RCC 7860 (cell line): ENCODE measurements at regions not wholly inside any gene's neighbourhood (a gene's known extent, or its start where the extent isn't known, plus 50 kb on each side); places are given as distances from the start of the nearest gene placed in this dataset.

Source experiments
- DNase-seq: peaks from one replicate; pipeline ENCODE4 v3.0.0-alpha.2; 2015; ENCODE audit warnings: low spot score
- FAIRE-seq: peaks from 2 replicates; lab custom pipeline; 2012; peaks lifted over from hg19 to GRCh38; lab: Jason Lieb, UNC

DNA sequence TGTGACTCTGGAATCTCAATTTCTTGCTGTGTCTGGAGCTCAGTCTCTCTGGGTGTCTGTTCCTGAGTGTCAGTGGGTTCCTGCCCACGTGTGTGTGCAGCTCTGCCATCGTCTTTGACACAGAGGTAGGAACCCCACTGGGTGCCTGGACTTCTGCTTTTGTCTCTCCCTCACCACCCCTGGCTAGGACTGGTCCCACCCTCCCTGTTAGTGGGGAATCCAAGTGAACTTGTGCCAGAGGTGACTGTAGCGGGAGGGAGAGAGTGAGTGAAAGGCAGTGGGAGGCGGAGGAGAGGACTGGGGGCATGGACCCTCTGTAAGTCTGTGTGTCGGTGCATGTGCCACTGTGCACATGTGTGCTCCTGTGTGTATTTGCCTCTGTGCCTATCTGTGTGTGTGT lies 299.9 kb upstream of the ZMIZ1 start:
- no peak for DNase-seq
- no peak for FAIRE-seq

DNA sequence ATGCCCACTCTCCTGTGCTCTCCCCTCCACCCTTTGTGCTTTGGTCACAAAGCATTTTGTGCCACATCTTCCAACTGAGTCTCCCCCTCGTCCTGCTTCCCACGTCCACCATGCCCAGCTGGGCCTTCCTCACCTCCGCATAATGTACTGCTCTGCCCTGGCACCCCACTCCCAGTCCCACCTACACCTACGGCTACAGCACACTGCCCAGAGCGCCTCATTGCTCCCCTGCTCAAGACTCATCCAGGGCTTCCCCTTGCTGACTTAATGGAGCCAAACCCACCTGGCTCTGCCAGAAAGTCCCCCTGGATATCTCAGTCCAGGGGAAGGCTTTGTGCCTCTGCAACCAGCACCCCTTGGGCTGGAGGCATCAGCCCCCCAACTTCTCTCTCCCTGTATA lies 299.2 kb upstream of the ZMIZ1 start:
- DNase-seq (no peak), FAIRE-seq (no peak)

DNA sequence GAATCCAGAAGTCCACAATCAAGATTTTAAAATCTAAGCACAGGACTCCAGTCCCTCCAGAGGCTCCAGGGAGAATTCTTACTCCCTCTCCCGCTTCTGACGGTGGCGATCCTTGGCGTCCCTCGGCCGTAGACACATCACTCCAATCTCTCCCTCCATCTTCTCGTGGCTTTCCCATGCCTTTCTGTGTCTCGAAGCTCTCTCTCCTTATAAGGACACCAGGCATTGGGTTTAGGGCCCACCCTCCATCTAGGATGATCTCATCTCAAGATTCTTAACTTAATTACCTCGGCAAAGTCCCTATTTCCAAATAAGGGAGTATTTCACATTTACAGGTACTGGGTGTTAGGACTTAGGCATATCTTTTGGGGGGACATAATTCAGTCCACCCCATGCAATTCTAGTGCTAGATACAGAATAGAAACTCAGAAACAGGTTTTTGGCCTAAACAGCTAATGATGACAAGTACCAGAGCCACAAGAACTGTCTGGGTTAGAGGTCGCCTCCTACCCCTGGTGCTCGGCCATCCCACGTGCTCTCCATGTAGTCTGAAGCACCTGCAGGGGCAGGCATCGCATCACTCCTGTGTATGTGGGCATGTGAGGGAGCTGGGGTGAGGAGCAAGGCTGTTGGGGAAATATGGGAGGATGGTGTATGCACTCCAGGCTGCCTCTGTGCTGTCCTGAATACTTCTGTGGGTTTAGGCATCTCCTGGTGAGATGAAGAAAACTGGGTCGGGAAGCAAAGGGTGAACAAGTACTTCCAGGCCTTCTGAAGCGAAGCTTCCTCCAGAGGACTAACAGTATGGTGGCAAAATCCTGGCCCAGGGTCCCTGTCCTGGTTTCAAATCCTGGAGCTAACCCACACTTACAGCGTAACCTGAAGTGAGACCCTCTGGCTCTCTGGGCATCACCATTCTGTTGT lies 298.3 kb upstream of the ZMIZ1 start:
- no peak for FAIRE-seq
- DNase-seq, result no peak

DNA sequence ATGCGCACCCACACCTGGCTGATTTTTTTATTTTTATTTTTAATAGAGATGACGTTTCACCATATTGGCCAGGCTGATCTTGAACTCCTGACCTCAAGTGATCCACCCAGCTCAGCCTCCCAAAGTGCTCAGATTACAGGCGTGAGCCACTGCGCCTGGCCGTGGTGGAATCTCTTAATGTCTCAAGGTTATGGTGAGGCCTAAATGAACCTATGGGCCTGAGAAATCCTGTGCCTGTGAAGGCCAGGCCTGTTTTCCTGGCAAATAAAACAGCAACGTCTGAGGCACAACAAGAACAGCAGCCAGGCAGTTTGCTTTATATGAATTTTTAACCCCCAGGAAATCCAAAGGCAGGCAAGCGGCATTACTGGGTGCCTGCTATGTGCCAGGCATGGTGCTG lies 297.5 kb upstream of the ZMIZ1 start:
- FAIRE-seq (no peak), DNase-seq (no peak)

DNA sequence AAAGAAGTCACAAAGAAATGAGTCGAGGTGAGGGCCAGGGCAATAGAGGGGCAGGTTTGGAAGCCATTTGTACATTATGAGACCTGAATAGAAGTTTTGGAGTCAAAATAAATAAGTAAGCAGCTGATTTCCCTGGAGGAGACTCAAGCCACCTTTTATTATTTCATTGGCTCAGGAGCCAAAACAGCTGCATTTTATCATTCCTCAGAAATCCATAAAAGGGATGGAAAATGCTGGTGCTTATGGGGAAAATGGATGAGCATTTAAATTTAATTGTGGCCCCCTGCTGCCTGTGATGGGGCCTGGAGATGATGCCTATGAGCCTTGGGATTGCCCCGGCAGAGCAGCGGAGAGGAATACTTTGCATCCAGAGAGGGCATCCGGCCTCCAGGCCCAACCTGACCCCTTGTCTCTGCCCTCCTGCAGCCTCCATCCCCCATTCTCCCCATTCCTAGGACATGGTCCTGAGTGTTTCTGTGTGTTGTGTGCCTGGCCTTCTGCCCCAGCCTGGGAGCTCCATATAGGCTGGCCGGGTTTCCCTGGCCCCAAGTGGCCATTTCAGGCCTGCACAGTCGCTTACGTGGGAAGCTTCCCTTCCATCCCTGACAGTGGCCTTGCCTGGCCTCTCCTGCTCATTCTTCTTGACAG lies 296.8 kb upstream of the ZMIZ1 start:
- FAIRE-seq (no peak), DNase-seq (no peak)

DNA sequence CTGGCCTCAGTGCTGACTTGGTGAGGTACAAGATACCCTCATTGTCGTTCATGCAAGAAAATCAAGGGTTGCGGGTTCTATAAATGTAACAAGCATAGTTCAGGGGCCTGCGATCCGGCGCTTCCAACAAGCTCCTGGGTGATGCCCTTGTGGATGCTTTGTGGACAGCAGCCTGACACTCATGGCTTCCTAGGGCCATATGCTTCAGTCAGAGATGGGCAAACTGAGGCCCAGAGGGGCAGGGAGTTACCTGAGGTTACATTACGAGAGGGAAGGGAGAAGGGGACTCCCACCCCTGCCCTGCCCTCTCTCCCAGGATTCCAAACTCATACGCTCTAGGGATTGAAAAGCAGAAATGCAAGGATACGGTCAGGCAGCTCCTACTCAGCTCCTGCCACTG lies 296.3 kb upstream of the ZMIZ1 start:
- FAIRE-seq (no peak), DNase-seq (no peak)

DNA sequence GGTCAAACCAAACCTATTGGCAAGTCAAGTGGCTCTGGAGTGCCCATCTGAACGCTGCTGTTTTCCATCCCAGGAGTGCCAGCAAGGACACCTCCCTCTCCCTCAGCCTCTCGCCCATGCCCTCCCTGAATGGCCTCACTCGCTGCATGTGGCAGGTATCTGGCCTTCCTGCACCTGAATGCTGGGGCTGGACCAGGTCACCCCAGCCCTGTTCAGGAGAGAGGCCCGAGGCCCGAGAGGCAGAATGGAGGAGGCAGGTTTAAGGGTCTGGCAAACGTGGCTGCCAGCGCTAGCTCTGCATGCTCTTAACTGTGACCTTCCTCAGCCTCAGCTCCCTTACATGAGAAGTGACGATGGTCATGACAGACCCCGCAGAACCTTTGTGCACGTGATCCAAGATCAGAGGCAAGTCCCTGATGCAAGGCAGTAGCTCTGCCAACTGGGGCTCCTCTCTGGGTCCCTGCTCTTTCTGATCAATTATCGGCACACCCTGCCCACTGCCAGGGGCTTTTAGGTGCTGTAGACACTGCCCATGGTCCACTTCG lies 295.7 kb upstream of the ZMIZ1 start:
- DNase-seq (no peak), FAIRE-seq (no peak)

DNA sequence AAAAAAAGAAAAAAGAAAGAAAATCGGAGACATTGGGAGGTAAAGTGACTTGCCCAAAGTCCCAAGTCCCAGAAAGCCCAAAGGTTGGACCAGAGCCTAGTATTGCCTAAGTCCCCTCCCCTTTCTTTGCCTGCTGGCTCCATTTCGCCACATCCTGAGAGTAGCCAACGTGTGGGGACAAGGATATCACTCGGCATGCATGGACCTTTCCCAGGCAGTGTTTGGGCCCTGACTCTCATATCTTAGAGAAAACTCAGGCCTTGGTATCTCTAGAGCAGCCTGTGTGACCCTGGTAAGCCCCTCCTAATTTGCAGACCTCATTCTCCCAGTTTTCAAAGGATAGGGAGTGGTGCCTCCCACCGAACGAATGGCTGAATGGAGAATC lies 294.2 kb upstream of the ZMIZ1 start:
- DNase-seq, result no peak
- FAIRE-seq, result no peak

DNA sequence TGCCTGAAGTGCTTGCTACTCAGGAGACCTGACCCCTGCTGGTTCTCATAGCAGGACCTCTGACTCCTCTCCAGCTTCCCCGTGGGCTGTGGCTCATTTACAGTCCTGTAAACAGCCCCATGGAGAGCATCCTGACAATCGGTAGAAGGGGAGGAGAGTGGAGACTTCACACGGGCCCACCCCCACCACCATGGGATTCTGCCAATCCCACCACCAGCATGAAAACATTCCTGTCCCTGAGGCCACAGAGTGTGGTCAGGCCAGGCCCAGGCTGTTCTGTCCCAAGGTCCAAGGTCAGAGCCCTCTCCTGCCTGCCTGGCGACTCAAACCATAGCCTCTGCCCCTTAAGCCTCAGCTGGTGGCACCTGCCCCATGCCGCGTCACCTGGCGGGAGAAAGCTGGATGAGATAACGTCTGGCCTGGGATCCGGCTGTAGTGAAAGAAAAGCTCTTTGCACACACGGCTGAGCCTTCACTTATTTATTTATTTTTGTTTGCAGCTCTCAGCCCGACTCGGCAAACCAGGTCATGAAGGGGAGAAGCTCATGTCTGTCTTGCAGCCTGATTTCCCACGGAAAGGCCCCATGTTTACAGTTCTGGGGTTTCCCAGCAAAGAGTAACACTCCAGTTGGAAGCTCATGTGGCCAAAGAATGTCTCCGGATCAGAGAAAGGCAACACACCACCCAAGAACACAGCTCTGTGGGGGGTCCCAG lies 293.6 kb upstream of the ZMIZ1 start:
- FAIRE-seq, result peak; percentile 29

DNA sequence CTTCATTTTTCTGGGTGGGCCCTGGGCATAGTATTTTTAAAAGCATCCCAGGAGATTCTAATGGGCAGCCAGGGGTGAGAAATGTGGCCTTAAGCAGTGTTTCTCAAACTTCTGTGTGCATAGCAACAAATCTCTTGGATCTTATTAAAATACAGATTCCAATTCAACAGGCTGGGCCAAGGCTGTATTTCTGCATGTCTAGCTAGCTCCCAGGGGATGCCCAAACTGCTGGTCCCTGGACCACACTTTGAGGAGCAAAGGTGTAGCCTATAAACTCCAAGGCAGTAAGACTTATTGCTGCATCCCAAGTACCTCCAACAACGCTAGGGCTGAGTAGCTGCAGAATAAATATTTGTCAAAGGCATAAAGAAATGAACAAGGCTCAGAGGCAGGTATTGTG lies 292.9 kb upstream of the ZMIZ1 start:
- DNase-seq (no peak), FAIRE-seq (no peak)

More for the DNA sequence above, 293.6 kb upstream of the ZMIZ1 start:
- peak; percentile 67 for DNase-seq

DNA sequence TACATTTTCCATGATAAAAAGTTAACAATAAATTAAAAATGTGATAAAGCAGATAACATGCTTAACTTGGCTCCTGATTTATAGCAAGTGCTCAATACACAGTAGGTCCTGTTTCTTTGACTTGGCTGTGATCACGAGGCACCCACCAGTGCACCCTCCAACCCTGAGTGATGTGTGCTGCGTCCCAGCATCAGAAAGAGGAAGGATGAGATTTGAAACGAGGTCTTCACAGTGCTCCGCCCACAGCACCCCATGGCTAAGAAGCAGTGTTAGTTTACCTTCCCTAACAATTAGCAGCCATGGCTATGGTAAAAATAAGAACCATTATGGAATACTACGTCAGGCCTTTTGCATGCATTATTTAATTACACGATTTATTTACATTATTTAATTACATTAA lies 292.0 kb upstream of the ZMIZ1 start:
- FAIRE-seq, result no peak

DNA sequence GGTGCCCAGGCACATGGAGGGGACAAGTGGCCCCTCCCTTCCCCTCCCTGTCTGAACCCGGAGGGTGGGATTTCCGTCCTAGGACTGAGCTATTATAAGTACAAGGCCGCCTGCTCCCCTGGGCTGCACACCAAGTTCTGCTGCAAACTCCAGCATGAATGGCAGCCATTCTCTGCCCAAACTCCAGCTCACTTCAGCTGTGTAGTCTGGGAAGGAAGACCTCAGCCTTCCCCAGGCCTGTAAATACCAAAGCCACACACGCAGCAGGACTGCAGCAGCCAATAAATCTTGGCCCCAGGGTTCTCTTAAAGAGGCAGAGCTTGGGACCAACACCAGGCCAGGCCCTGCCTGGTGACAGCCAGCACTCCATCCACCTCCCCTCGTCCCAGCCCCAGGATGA lies 291.3 kb upstream of the ZMIZ1 start:
- no peak for FAIRE-seq
- no peak for DNase-seq

More for the DNA sequence above, 292.0 kb upstream of the ZMIZ1 start:
- DNase-seq, result no peak

DNA sequence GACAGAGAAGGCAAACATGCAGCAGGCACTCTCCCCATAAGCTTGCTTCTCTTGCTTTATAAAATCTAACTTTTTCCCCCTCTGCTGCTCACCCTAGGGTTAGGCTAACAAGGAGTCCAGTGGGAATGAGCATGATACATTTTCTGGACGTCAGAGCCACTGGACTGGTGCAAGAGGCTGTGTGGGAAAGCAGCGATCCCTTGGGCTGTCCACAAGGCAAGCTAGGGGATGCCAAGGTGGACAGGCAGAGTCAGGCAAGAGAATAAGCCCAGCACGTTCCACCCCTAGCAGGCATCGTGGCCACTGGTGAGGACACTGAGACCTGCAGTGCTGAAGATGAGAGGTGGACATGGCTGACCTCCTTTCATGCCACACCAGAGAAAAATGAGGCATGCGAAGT lies 290.9 kb upstream of the ZMIZ1 start:
- DNase-seq (no peak), FAIRE-seq (no peak)

DNA sequence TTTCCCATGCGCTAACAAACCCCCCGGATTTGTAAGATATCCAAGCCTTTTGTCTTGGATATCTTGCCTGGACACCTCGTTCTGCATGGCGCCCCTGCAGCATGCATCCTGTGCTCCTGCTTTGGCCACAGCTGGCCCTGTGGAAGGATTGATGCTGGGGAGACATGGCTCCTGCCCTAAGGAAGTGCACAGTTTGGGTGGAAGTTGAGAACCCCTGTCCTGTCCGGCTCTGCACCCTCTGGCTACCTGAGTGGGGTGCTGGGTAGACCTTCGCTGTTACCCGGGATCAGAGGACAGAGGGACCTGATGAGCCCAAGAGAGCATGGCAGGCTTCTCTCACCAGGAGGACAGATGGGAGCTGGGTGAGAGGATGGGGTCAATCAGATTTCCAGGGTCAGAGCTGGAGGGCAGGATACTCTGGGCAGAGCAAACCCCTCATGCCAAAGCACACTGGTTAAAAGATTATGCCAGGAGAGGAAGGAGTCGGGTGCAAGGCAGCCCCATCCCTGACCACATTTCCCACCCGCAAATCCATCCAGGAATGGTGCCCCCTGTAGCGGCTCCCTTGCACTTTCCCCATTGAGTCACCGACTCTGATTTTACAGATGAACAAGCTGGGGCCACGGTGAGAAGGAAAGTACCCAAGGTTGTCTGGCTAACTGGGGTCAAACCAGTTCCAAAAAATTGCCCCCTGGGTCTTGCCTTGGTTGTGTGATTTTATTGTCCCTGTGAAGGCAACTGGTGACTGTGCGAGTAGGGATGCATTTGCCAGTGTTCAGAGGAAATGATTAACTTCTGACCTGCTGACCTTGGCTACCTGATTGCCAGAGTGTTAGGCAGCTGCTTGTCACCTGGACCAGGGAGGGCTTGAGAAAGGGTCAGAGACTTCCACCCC lies 290.1 kb upstream of the ZMIZ1 start:
- FAIRE-seq (peak; percentile 95), DNase-seq (peak; percentile 88)

DNA sequence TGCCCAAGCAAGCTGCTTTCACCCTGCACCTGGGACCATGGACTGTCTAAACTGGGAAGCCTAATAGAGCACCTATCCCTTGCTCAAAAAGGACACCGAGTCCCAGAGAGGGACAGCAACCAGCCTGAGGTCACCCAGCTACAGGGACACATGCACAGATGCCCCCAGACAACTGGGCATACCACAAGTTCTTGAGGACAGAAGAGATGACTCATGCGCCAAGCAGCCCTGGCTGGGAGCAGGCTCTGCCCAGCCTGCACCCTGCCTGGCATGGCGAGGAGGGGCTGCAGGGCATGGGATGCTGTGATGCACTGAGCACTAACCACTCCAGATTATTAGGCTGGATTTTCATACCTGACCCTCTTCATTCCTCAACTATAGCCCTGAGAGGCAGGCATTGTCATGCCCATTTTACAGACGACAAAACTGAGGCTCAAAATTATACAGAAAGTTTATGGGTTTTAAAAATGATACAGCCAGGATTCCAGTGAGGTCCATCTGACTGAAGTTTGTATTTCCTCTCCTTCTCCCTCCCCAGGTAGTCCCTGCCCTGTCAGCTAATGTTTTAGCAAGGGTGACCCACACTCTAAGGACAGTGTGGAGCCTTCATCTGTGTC lies 289.3 kb upstream of the ZMIZ1 start:
- FAIRE-seq, result no peak
- peak; percentile 93 for DNase-seq

DNA sequence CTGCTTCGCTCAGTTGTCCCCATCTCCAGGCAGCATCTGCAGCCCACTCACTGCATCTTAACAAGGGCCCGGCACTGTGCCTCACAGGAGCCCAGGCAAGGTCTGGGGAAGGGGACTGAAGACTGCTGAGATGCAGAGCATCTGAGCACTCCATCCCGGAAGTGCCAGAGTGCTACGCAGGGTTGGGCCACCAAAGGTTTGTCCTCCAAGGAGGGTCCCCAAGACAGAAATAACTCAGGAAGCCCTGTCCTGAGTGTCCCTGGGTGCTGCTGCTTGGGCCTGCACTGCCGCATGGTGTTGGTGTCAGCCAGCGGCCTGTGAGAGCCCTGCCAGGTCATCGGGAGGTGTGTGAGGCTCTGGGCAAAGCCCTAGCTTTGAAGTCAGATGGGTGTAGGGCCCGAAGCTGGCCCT lies 288.2 kb upstream of the ZMIZ1 start:
- no peak for DNase-seq
- FAIRE-seq, result no peak

DNA sequence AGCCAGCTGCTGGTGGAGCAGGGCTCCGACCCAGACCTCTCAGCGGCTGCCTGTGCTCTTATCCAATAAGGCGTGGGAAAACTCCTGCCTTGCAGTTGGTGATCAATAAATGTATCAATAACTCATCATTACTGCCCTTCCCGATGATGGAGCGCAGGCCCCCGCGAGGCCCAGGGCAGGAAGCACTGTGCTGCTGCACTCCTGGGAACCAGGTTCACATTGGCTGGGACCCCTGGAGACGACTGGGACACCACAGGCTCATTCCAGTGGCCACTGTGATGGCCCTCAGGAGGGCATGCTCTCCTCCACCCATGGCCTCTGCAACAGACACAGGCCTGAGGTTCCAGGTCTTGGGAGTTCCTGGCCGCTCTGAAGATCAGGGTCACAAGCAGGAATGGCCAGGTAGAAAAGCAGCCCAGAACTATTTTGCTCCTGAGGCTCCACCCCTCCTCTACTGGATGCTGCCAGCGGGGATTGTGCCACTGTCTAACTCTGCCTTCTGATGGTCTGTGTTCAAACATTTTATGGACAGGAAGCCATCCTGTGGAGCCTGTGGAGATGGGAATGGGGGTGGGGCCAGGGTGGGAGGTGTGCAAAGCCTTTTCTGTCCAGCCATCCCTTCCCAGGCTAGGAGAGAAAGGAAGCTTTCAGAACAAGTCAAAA lies 287.4 kb upstream of the ZMIZ1 start:
- FAIRE-seq, result no peak
- no peak for DNase-seq

DNA sequence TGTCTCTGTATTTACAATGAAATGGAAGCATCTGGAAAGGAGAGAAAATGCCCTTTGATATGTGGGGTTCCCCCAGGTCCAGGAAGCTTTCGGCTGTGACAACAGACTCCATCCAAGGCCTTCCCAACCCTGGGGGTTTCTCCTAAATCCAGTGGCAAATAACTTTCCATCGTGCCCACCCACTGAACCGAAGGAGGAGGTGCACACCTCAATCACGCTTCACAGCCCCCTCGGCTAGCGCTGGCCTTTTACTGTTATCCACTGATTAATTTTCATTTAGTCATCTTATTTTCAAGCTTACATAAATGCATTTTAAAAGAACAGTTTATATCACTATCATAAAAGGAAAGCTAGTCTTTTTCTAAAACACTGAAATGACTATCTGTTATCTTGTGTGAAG lies 286.8 kb upstream of the ZMIZ1 start:
- FAIRE-seq, result no peak
- DNase-seq, result no peak

DNA sequence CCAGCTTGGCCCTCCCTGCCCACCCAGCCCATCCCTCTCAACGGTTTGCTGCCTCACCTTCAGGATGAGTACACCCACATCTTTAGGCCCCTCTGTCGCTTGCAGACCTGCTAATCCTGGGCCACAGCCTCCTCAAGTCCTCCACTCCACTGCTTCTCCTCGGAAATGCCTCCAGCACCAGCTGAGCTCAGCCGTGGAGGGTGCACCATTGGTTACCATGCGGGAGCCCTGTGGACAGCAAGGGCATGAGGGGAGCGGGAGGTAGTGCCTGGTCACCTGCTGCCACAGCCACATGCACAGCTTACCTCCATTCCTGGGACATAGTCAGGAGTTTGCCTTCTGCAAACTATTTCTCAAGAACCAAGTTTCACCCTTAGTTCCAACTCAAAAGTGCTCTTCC lies 286.3 kb upstream of the ZMIZ1 start:
- DNase-seq (no peak), FAIRE-seq (no peak)
